ENCODE measurements at regions not wholly inside any gene's neighbourhood (a gene's known extent, or its start where the extent isn't known, plus 50 kb on each side); places are given as distances from the start of the nearest gene placed in this dataset.

DNA sequence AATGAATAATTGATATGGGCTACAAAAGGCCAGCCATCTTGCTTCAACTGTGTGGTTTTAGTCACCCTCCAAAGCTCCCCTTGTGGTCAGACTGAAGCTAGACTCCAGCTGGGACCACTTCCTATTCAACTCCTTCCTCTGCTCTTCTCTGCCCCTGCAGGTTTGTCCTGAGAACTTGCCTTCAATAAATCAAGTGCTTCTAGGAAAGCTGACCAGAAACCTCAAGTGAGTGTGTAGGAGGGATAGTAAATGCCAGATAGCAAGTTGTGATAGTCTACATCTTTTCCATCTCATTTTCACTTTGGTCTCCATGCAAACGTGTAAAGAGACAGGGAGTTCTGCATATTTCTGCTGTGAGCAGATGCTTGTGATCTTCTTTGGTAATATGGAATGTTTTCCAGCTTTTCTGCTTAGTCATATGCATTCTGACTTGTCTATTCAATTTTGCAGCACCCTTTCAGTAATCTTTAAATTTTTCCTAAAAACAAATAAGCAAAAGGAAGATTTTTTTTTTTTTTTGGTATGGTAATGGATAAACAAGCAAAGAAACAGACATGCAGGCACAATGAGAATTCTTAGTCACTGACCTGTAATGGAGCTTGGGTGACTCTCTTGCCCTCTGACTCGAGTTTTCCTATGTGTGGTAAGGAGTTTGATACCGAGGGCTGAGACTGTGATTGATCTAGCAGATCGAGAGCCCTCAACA, 201.3 kb upstream of the BTBD3 start:
- no peak for DNase-seq (ENCODE audit: low read depth in 2 of 2)

DNA sequence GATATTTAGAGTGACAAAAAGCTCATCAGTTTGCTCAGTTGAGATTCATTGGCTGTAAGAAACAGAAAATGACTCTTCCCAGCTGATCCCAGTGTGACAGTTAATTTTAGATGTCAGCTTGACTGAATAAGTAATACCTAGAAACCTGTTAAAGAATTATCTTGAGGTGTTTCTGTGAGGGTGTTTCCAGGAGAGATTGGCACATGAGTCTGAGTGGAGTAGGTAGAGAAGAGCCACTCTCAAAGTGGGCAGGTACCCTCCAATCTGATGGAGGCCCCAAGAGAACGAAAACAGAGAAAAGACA, 200.8 kb upstream of the BTBD3 start:
- no peak for DNase-seq (ENCODE audit: low read depth in 2 of 2)

DNA sequence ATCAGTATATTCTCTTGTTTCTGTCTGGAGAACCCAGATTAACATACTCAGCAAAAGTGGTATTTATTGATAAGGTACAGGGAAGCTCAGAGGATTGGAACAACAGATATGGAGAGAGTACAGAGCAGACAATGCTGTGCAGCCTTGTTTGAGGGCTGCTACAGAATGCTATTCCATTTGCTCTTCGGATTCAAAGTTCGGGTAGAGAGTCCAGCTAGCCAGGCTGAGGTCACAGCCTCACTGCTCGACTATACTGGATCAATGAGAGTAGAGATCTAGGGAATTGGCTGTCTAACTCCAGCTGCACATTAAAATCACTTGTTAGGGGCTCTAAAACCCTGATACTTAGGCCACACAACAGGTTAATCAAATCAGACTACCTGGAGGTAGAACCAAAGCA, 200.1 kb upstream of the BTBD3 start:
- no peak for DNase-seq (ENCODE audit: low read depth in 2 of 2)

DNA sequence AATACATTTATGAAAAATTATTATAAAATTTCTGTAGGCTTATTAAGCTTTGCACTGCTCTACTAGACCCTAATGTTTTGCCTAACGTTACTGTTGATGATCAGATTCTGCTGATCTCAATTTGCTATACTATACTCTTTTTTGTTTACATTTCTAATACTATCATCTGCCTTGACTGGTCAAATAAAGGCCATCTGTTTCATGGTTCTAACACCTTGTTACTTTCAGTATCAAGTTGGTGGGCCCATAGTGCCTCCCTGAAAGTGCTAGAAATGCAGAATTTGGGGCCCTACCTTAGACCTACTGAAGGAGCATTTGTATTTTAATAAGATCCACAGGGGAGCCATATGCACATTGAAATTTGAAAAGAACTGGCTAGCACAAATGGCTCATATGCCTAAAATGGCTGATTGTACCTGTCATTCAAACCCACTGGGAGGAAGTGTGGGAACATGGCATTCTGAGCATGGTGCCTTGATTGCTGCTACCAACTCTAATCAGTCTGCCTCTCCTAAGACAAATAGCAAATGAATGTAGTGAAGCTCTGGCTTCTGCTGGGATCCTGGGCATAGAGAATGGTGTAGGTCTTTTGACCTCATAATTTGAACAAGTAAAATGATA, 199.1 kb upstream of the BTBD3 start:
- DNase-seq (ENCODE audit: low read depth in 2 of 2): no peak

DNA sequence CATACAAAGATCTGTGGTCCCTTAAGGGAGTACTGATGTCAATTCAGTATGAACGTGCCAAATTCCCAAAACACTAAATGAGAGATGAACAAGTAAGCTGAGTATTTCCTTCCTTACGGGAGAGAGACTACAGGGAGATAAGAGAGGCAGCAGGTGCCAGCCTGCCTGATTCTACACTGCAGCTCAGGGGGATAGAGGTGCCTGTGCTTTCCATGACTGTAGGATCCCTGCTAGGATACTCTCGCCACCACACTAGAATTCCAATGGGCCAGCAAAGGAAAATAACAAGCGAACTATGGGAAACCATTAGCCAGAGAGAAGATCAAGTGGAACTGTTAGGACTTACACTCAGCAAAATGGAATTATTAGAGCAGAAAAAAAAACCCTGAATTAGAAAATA, 198.5 kb upstream of the BTBD3 start:
- no peak for DNase-seq (ENCODE audit: low read depth in 2 of 2)

DNA sequence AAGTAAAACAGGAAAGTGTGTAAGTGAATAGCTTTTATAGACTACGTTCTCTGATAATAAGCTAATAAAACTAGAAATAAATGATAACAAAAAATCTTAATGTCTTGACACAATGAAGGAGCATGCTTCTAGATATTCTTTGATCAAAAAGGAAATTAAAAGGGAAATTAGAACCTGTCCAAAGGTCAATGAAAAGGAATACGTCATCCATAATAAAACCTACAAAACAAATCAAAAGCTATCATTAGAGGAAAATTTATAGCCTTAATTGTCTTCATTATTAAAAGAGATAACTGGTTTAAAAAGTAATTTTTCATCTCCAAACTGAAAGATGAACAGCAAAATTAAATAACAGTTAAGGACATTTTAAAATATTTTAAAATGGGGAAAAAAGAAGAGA, 196.3 kb upstream of the BTBD3 start:
- no peak for DNase-seq (ENCODE audit: low read depth in 2 of 2)

DNA sequence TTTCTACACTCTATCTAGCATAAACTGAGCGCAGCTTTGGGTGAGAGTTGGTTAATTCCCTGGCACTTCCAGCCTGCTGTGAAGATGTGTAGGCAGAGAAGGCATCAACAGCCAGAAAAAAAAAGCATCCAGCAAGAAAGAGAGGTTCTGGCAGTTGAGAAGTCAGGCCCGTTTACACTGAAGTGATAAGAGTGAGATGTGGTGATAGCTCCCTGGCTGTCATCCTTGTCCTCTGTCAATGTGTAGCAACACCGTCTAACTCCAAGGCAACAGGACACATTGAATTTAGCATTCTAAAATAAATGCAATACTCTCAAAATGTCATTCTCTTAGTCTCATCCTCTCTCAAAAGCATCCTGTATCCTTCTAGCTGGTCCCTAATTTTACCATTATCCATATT, 193.6 kb upstream of the BTBD3 start:
- no peak for DNase-seq (ENCODE audit: low read depth in 2 of 2)

DNA sequence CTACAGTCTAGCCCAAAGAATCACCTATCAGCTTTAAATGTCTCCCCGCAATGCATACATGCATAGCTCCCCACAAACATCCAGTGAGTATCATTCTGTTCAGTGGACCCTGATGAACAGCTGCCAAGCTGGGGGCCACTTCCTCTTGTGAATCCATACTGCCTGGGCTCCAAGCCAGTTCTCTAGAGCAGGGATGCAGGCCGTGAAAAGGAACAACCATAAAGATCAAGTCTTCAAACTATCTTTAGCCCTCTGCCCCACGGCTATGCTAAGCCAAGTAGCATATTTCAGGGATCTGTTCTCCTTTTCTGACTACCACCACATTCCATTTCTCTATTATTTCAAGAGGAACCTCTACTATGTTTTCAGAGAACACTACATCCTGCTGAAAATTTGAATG, 191.7 kb upstream of the BTBD3 start:
- no peak for DNase-seq (ENCODE audit: low read depth in 2 of 2)

DNA sequence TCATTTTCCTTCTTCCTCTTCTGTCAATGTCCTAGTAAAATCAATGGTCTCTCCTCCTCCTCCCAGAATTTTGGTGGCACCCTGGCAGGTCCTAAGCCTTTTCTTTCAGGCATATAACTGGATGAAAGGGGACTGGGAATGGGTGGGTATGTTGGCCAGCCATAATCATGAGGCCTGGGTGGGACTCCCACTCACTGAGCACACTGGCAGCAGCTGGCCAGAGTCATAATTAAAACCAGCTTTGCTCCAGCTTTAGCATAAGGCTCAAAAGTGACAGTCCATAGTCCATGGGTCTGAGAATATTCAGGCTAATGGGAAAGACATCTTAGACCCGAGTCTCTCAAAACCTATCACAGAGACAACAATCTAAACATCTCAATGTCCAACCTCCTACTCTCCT, 190.0 kb upstream of the BTBD3 start:
- no peak for DNase-seq (ENCODE audit: low read depth in 2 of 2)

DNA sequence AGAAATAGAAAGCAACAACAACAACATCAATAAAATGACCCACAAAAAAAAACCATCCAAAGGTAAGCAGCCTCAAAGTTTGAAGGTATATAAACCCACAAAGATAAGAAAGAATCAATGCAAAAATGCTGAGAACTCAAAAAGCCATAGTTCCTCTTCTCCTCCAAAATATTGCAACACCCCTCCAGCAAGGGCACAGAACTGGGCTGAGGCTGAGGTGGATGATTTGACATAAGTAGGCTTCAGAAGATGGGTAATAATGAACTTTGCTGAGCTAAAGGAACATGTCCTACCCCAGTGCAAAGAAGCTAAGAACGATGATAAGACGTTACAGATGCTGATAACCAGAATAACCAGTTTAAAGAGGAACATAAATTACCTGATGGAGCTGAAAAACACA, 188.8 kb upstream of the BTBD3 start:
- no peak for DNase-seq (ENCODE audit: low read depth in 2 of 2)

DNA sequence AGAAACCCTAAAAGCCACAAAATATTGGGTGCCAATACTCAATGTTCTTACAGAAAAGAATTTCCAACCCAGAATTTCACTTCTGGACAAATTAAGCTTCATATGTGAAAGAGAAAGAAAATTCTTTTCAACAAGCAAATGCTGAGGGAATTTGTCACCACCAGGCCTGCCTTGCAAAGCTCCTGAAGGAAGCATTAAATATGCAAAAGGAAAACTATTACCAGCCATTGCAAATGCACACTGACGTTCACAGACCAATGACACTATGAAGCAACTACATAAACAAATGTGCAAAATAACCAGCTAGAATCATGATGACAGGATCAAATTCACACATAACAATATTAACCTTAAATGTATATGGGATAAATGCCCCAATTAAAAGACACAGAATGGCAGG, 187.9 kb upstream of the BTBD3 start:
- DNase-seq (ENCODE audit: low read depth in 2 of 2): no peak

DNA sequence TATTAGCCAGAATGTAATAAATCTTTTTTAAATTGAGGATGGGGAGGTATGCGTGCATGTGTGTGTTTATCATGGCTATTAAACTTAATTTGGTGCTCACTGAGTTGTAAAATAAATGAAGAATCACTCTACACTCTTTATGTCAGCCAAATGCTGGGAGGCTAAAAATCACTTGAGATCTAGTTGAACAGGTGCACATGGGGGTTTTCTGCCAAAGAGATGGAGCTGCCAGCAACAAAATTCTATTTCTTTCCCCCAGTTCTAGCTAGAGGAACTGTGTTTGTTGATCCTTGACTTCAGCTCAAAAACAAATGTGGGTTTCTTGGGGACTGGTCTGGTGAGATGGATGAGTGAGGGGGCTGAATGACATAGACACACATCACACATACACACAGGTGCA, 183.3 kb upstream of the BTBD3 start:
- DNase-seq (ENCODE audit: low read depth in 2 of 2): no peak

DNA sequence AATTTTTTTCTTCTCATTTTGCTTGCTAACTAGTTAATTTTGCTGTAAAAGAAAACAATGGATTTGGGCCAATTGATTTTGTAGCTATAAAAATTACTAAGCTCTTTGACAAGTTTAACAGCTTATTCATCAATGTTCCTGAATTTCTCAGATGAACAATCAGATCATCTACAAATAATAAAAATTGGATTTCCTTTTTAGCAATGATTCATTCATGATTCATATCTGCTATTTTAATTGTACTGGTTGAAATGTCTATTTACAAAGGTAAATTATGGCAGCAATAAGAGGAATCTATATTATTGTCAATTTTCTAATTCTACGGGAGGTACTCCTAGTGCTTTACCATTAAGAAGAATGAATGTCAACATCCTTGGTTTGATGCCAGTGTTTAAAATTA, 178.8 kb upstream of the BTBD3 start:
- no peak for DNase-seq (ENCODE audit: low read depth in 2 of 2)

DNA sequence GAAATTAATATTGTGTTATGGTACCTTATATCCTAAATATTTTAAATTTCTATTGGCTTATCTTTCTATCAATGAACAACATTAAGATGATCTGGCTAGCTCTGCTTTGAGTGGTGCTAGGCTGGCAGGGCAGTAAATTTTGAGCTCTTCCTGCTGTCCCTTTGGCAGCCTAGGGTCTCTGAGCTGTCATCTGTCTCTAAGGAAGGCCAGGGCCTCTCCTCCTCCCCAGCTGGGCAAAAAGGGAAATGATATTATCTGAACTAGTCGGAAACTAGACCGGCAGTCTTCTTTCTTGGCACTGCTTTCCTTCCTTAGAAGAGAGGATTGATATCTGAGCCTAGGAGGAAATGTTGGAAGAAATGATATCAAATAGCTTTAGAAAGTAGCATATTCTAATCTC, 176.7 kb upstream of the BTBD3 start:
- DNase-seq (ENCODE audit: low read depth in 2 of 2): no peak

DNA sequence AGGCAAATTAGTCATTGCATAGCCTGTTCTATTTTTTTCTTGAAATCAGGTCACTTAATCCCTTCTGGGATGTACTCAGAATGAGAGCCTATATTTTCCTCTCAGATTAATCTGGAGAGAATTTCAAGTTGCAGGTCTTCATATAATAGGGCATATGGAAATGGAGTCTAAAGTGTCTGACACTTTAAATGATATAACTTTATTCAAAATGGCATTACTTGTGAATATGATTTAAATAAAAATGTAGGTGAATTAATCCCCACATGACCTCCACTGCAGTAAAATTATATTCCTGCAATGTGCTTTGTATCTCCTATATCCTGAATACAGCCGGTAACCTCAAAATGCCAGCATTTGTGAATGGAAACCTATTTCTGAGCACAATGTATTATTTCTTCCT, 172.5 kb upstream of the BTBD3 start:
- no peak for DNase-seq (ENCODE audit: low read depth in 2 of 2)

DNA sequence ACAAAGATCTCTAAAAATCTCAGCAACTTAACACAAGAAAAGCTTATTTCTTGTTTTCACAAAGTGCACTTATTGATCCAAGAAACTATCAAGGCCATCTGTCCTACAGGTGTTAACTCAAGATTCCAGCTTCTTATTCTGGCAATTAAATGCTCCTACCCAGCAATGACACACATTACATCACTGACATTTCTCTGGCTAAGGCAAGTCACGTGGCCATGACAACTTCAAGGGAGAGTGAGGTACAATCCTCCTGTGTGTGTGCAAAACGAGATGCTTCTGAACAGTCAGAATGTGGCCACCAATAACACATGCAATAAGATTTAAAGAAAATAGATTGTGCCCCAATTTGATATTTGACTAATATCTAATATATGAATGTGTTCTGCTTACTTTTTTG, 169.3 kb upstream of the BTBD3 start:
- no peak for DNase-seq (ENCODE audit: low read depth in 2 of 2)

DNA sequence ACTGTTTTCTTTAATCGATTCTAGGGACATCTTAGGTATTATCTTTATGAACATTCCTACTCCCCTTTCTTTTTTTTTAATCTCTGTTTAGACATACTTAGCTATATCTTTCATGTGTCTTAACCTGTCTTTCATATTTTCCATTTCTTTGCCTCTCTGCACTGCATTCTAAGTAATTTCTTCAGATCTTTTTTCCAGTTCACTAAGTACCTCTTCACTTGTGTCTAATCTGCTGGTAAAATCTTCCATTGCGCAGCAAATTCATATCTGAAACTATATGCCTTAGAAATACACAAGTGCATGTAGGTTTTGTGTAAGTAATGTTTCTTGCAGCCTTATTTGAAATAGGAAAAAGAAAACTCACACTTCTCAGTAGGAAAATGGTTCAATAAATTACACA, 165.4 kb upstream of the BTBD3 start:
- DNase-seq (ENCODE audit: low read depth in 2 of 2): no peak

DNA sequence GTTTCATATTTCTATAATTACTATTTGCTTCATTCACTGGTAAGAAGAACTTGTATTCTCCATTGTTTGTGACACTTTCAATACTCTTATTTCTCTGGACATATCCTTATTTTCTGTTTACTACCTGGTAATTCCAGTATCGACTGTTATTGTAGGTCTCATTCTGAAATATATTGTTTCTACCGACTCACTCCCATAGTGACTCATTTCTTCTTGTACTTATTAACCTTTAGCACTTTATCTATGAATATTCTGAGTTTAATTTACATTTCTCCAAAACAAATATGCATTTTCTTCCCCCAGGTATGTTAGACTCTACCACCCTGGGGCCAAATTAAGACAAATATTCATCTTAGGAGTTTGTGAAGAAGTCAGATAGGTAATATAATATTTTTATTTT, 164.5 kb upstream of the BTBD3 start:
- no peak for DNase-seq (ENCODE audit: low read depth in 2 of 2)

DNA sequence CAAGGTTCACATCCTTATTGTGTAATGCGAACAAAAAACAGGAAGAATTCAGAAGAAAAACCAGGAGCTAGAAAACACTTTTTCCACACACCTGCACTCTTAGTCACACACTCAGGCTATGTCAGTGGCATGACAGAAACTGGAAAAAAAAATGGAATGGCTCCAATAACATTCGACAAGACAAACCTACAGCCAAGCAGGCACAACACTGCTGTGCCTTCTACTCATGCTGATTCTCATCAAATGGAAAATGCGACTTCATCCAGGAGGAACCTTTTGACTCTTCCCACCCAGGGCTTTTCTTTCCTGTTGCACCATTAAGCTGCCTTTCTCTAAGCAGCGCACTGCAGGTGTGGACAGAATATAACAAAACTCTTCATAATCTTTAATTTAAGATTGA, 163.2 kb upstream of the BTBD3 start:
- DNase-seq (ENCODE audit: low read depth in 2 of 2): no peak

DNA sequence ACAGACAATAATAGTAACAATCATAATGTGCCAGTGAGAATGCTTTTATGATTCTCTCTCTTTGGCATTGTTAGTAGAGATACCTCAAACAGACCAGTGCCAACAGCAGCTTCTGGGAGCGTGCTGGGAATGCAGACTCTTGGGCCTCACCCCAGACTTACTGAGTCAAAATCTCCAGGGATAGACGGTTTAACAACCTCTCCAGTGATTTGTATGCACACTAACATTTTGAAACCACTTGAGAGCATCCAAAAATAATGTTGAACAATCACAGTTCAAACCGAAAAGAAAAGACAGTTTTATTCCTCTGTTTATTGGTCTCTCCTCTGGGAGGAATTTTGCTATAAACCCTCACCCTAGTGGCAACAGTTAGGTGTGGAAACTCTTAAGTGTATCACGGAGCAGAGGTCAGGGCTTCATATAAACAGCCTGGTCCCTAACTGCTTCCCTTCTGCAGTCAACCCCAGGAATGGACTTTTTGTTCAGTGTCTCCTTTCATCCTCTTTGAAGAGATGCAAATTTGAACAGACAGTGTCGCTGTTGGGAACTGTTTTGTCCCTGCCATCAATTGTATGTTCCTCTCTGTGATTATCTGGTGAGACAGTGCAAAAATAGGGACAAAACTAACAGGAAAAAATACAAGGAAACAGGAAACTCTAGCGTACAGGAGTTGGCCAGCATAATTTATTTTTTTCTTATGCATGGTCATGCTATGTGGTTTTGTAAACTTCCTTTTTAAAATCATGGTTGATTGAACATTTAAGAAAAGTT, 162.4 kb upstream of the BTBD3 start:
- DNase-seq (ENCODE audit: low read depth in 2 of 2): no peak

DNA sequence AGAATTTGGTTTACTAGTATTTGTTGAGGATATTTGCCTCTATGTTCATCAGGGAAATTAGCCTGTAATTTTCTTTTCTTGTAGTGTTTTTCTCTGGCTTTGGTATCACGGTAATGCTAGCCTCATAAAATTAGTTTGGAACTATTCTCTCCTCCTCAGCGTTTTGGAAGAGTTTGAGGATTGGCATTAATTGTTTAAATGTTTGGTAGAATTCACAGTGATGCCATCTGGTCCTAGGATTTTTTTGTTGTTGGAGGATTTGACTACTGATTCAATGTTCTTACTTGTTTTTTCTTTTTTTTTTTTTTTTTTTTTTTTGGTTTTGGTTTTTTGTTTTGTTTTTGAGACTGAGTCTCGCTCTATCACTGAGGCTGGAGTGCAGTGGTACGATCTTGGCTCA, 156.2 kb upstream of the BTBD3 start:
- no peak for DNase-seq (ENCODE audit: low read depth in 2 of 2)

DNA sequence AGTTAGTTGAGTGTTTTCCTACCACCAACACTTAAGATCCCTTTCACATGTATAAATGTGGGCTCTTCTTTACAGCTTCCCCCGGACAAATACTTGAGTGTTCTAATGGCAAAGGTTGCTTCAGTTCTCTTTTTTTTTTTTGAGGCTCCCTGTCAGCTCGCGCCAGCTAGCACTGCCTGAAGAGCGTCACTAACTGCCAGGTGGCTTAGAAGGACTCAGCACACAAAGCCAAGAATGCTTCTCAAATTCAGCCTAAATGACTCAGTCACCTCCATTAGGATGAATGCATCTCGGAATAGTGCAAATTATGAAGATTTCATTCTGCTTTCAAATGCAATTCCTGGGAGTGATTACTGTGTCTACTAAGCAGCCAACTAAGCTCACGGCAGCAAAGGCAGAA, 150.7 kb upstream of the BTBD3 start:
- no peak for DNase-seq (ENCODE audit: low read depth in 2 of 2)

DNA sequence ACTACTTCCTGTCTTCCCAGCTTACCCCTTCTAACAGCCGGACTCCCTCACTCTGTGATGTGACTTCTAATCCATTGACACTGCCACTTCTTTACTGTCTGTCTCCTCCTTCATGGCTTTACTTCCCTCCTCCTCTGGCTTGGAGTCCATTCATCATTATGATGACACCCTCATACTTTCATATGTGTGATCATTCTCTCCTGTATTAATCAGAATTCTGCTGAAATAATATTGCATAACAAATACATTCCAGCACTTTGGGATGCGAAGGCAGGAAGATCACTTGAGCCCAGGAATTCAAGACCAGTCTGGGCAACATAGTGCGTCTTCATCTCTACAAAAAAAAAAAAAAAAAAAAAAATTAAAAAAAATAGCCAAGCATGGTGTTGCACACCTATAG, 147.9 kb upstream of the BTBD3 start:
- no peak for DNase-seq (ENCODE audit: low read depth in 2 of 2)
